GM18868 (cell line): ENCODE measurements at regions not wholly inside any gene's neighbourhood (a gene's known extent, or its start where the extent isn't known, plus 50 kb on each side); places are given as distances from the start of the nearest gene placed in this dataset.

Experiments
- ATAC-seq: cut with Tn5 transposase; IDR thresholded peaks from one replicate; pipeline ENCODE4 v1.9.1; 2021; ENCODE audit warnings: mild to moderate bottlenecking, moderate library complexity; ENCODE audit not compliant: unreplicated experiment

- no peak for ATAC-seq
These were observed 259.9 kb downstream of the SKIDA1 start for GRCh38 chr10:21265622-21266021.

DNA sequence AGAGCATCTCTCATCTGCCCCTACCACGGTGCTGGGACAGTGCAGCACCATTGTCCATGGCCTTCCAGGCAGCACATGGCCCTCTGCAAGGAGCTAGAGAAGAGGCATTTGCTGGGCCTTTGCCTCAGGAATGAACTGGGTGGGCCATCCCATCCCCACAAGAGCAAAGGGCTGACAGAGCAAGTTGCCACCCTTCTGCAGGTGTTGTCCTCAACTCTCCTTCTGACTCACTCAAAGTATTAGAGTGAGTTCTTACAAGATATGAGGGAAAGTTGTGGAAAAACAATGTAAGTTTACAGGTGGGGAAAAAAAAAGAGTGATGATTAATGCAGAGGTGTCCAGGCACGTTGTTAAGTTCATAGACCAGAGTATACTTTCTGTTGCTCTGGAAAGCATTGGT lies 261.2 kb downstream of the SKIDA1 start:
- no peak for ATAC-seq

DNA sequence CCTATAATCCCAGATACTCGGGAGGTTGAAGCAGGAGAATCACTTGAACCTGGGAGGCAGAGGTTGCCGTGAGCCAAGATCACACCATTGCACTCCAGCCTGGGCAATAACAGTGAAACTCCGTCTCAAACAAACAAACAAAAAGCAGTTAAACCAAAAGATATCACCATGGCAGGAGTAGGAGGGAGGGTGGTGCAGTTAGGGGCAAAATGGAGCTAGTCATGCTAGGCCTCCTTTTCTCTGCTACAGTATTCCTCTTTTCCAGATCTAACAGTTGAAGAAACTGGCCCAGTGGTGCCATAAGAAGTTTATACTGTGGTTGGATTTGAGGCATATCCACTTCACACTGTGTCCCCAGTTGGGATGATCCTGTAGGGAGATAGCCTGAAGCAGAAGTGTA lies 261.6 kb downstream of the SKIDA1 start:
- ATAC-seq = no peak

GRCh38 chr10:21263263-21263803 lies 262.1 kb downstream of the SKIDA1 start:
- ATAC-seq = no peak

DNA sequence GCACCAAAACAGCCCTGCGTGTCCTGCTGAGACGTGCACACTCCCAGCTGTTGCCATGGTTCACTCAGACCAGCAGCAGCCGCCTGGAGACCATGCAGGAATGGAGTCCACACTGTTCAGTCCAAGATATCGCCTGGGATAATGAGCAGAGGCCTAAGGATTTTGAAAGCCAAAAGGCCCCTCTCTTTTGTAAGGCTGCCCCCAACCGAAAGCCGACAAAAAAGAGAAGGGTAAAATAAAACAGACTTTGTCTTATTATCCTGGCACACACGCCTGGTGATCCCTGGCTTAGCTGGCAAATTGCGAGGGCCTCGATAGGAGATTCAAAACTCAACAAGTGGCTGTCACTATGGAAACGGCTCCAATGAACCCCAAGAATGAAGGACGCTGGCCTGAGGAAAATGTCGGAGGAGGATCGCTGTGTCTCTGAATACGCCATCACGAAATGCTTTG lies 263.6 kb downstream of the SKIDA1 start:
- ATAC-seq = no peak

- no peak for ATAC-seq
These were observed 264.9 kb downstream of the SKIDA1 start for GRCh38 chr10:21260506-21261149.

- ATAC-seq = no peak
These were observed 265.4 kb downstream of the SKIDA1 start for GRCh38 chr10:21260066-21260465.

GRCh38 chr10:21257919-21258318 lies 267.6 kb downstream of the SKIDA1 start:
- no peak for ATAC-seq

DNA sequence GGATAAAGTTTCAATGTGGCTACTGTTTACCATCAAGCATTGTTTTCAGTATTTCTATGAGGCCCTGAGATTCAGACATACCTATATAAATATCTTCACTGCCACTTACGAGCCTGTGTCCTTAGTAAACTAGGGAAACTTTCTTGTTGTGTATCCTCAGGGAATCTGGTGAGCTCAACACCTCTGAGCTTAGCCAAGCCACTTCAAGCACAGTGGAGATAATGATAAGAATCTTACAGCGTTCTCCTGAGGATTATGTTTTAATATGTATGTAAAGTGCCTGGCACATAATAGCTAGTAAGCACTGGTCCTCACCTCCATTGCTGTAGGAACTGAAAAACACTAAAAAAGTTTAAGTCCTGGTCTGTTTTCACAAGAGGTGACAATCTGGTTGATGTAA lies 268.3 kb downstream of the SKIDA1 start:
- no peak for ATAC-seq

GRCh38 chr10:21249435-21249834 lies 276.0 kb downstream of the SKIDA1 start:
- ATAC-seq = no peak

GRCh38 chr10:21247592-21247991 lies 277.9 kb downstream of the SKIDA1 start:
- ATAC-seq = no peak

- ATAC-seq = no peak
These were observed 279.3 kb downstream of the SKIDA1 start for GRCh38 chr10:21246178-21246577.

- ATAC-seq = no peak
These were observed 281.7 kb downstream of the SKIDA1 start for GRCh38 chr10:21243748-21244257.

- ATAC-seq = no peak
These were observed 282.6 kb downstream of the SKIDA1 start for GRCh38 chr10:21242915-21243314.

DNA sequence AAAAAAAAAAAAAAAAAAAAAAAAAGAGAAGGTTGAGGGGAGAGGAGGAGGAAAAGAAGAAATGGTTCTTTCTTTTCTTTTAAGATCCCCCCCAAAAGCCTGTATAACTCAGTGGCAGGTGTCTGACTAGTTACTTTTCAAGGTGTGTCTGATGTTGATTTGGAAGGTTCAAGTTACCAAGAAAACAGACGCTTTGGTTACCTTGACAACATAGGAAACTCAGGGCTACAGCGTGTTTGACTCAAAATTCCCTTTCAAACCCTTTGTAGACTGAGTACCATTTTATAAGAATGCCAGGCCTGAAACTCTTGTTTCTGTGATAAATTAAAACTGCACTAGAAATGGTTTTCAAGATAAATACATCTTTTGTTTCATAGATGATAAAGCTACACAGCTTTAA lies 286.8 kb downstream of the SKIDA1 start:
- no peak for ATAC-seq

GRCh38 chr10:21238044-21238443 lies 287.4 kb downstream of the SKIDA1 start:
- ATAC-seq = no peak

DNA sequence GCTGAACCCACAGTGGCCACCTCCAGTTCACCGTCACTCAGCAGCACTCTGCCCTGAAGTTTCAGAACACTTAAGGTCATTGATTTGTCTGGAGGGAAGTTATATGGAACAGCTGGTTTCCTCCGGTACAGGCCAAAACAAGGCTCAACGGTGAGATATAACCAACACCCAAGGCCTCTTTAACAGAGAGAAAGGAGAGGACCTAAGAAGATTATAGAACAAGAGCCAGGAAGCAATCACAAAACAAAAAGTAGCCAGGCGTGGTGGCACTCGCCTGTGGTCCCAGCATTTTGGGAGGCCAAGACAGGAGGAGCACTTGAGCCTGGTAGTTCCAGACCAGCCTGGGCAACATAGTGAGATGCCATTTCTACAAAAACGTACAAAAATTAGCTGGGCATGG lies 290.7 kb downstream of the SKIDA1 start:
- ATAC-seq = no peak

DNA sequence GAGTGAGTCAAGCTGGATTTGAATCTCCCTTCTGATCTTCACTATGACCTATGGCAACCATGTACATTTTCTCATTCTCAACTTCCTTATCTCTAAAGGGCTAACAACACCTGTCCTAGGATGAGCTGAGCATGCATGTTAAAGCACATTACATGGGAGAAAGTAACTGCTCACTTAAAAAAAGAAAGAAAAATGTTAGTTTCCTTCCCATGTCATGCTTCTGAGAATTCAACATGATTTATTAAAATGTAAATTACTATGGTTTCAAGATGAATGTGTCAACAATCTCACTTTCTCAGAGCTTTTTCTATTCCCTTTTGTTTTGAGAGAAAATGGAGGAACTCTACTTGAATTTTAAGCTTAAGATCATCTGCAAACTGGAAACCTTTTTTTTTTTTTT lies 295.3 kb downstream of the SKIDA1 start:
- no peak for ATAC-seq

DNA sequence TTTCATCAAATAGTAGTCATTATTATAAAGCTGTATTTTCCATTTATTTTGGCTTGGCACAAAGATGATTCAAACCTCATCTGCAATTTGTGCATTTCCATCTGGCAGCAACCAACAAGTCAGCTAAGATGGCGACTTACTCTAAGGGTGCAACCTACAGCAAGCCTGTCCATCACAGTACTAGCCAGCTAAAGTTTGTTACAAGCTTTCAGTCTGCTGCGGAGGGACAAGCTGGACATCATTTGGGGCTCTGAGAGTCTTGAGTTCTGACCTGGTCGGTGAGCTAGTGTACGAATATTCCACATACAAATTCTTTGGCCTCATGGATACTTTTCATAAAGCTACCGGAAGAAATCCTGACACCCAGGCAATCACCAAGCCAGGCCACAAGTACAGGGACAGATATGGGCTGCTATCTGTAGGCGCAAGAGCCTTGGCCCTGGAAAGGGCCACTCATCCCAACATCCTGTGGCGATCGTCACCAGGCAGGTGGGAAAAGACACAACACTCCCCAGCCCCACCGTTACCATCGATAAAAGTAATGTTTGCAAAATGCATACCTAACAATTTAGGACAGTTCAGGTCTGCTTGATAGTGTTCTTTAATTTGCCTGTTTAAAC lies 307.6 kb downstream of the SKIDA1 start:
- ATAC-seq = no peak

GRCh38 chr10:21217107-21217506 lies 308.4 kb downstream of the SKIDA1 start:
- ATAC-seq = no peak

DNA sequence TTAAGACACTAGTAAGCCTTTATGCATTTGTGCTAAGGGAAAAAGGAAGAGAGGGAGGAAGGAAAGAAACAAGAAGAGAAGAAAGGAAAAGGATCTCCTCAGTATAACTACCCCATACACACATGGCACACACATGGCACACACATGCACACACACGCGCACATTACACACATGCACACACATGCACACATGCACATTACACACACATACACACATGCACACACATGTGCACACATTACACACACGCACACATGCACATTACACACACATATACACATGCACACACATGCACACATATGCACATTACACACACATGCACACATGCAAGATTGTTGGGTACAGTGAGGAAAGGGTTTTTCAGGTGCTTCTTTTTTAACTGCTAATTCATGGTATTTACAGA lies 311.2 kb downstream of the SKIDA1 start:
- no peak for ATAC-seq

DNA sequence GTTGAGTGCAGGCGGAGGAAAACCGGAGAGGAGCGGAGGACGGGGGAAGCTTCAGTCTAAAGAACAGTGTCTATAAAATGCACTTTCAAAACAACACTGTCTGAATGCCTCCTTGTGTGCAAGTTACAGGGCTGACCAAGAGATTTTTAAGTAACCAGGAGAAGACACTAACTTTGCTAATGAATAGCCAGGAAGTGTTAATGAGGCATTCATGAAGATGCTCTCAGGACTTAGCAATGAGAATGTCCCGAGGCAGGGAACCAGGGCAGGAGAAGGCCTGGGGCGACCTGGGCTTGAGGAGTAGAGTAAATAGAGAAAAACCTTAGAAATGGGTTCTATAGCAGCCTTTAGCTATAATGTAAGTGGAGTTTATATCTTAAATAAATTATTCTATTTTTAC lies 312.1 kb downstream of the SKIDA1 start:
- no peak for ATAC-seq
